Right hindlimb (tissue), 1 donor: ENCODE measurements at regions not wholly inside any gene's neighbourhood (a gene's known extent, or its start where the extent isn't known, plus 50 kb on each side); places are given as distances from the start of the nearest gene placed in this dataset.

Experiments
- DNase-seq: peaks from one replicate; pipeline ENCODE4 v3.0.0-alpha.2; 2018

GRCh38 chr20:4069751-4070150 lies 54.4 kb upstream of the RNF24 start:
- DNase-seq: no peak

- no peak for DNase-seq
Measured at GRCh38 chr20:4068708-4069107, 53.4 kb upstream of the RNF24 start.

GRCh38 chr20:4067600-4068261 lies 52.4 kb upstream of the RNF24 start:
- peak; percentile 6 for DNase-seq

- no peak for DNase-seq
Measured at GRCh38 chr20:4066551-4066950, 51.2 kb upstream of the RNF24 start.

- DNase-seq: peak; percentile 50
Measured at GRCh38 chr20:4065391-4065844, 50.1 kb upstream of the RNF24 start.
